NCI-H2171 treated with DMSO at 0.1 percent for 48 hours (cell line): ENCODE measurements at regions not wholly inside any gene's neighbourhood (a gene's known extent, or its start where the extent isn't known, plus 50 kb on each side); places are given as distances from the start of the nearest gene placed in this dataset.
"Not testable (repeated sequence)": the region's sequence is repeated elsewhere in the genome, so short reads cannot be mapped to it uniquely, and the experiment has no call there.

Source experiments
- DNase-seq: peaks from one replicate; lab custom pipeline; 2025; lab: John Stamatoyannopoulos, UW

- no peak for DNase-seq
These were observed 109.5 kb downstream of the UNCX start for GRCh38 chr7:1342090-1342640.

- no peak for DNase-seq
These were observed 110.9 kb downstream of the UNCX start for GRCh38 chr7:1343551-1343950.

- DNase-seq: no peak
These were observed 111.7 kb downstream of the UNCX start for GRCh38 chr7:1344421-1344820.

GRCh38 chr7:1344981-1345701 lies 112.5 kb downstream of the UNCX start:
- DNase-seq: no peak

- no peak for DNase-seq
These were observed 113.2 kb downstream of the MICALL2 start for GRCh38 chr7:1345796-1346755.

- DNase-seq: no peak
These were observed 112.4 kb downstream of the MICALL2 start for GRCh38 chr7:1346851-1347250.

GRCh38 chr7:1348096-1348822 lies 111.0 kb downstream of the MICALL2 start:
- no peak for DNase-seq

- DNase-seq: no peak
These were observed 110.4 kb downstream of the MICALL2 start for GRCh38 chr7:1348823-1349335.

- no peak for DNase-seq
These were observed 109.9 kb downstream of the MICALL2 start for GRCh38 chr7:1349351-1349761.

- no peak for DNase-seq
These were observed 107.2 kb downstream of the MICALL2 start for GRCh38 chr7:1351881-1352625.

- no peak for DNase-seq
These were observed 106.5 kb downstream of the MICALL2 start for GRCh38 chr7:1352656-1353271.

GRCh38 chr7:1354661-1355567 lies 104.4 kb downstream of the MICALL2 start:
- DNase-seq: no peak

- DNase-seq: no peak
These were observed 103.5 kb downstream of the MICALL2 start for GRCh38 chr7:1355568-1356340.

- DNase-seq: not testable (repeated sequence)
These were observed 102.4 kb downstream of the MICALL2 start for GRCh38 chr7:1356853-1357252.

- not testable (repeated sequence) for DNase-seq
These were observed 102.0 kb downstream of the MICALL2 start for GRCh38 chr7:1357260-1357600.

- peak; percentile 55 for DNase-seq
These were observed 101.5 kb downstream of the MICALL2 start for GRCh38 chr7:1357601-1358271.

- no peak for DNase-seq
These were observed 100.8 kb downstream of the MICALL2 start for GRCh38 chr7:1358376-1359050.

GRCh38 chr7:1359051-1359400 lies 100.2 kb downstream of the MICALL2 start:
- DNase-seq: no peak
